HG02571 (cell line): ENCODE measurements at regions not wholly inside any gene's neighbourhood (a gene's known extent, or its start where the extent isn't known, plus 50 kb on each side); places are given as distances from the start of the nearest gene placed in this dataset.

Experiments used
- ATAC-seq: cut with Tn5 transposase; IDR thresholded peaks from one replicate; pipeline ENCODE4 v1.9.1; 2021; ENCODE audit warnings: mild to moderate bottlenecking, moderate library complexity; ENCODE audit not compliant: unreplicated experiment

DNA sequence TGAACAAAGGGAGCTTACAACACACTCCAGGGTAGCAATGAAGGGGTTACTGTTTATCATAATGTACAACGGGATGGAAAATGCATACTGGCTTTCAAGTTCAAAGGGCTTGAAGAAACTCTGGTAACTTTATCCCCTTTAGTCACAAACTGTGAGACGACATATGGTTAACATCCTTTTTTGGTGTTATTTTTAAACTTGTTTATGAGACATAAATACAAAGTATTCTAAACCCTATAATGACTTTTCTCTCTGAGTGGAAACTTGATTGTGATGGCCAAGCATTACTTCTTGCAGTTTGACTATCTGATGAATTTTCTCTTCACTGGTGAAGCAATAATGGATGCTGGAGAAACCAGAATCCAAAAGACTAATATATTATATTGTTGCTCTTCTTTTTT lies 62.0 kb upstream of the SEMA3A start:
- ATAC-seq: no peak

DNA sequence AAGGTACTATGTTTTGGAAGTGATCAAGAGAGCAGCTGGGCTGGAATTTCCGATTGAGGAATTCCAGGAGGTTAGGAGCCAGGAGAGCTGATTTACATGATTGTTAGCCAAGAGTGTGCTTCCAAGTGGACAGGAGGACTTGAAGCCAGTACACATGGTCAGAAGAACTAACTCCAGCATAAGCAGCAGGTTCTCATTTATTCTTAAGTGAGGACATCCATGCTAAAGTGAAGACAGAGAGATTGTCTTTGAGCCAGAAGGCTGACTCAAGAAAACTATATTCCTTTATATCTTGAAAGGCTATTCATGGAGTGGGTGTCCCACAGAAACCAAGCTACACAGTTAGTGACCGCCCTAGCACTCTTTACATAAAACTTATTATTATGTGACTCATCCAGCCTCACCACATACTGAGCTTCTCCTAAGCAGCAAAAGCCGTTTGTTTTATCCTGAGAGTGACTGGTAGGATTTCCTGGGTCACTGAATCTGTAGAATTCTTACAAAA lies 56.7 kb upstream of the SEMA3A start:
- no peak for ATAC-seq

DNA sequence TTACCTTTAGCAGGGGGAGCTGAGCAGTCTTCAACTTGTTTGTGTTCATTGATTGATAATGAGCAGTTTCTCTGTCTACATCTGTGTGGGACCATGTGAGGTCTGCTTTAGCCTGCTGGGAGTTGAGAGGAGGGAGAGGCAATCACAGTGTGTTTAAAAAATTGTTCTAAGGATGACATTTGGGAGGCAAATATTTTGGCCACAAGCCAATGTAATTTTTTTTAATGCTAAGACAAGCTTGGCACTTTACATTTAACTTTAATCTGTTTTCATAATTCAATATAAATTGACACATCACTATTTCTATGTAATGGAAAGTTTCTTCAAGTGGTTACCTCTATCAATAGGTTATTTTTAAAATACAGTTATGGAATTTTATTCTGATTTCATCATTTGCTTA lies 55.9 kb upstream of the SEMA3A start:
- ATAC-seq: no peak

DNA sequence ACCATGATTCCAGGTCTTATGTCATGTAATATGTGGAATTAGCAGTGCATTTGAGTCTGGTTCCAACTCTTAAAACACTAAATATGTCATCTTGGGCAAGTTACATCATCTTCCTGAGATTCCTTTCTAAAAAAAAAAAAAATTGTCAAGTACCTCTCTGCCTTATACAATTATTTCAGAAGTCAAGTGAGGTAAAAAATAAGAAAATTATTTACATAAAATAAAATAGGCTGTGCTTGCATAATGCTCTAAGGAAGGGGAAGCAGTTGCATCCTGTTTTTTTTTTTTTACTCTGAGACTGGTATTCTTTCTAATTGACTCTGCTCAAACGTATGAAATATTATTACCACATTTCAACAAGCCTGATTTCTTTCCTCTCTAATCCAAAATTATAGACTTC lies 55.1 kb upstream of the SEMA3A start:
- no peak for ATAC-seq

DNA sequence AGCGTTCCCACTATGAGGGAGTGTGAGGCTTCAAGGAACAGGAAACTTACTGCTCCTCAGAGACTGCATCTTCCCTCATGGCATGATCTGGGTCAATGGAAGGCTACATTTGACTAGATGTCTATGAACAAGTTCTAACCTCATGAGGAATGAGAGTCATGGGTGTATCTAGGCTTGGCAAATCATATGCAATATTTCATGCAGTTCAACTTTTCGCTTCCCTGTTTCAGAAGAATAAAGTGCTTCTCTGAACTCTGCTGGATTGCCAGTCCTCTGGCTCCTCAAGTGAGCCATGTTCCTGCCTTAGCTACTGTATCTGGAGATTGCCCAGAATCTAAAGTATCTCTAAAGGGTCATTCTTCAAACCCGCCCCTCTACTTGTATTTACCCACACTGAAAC lies 54.3 kb upstream of the SEMA3A start:
- ATAC-seq: no peak

DNA sequence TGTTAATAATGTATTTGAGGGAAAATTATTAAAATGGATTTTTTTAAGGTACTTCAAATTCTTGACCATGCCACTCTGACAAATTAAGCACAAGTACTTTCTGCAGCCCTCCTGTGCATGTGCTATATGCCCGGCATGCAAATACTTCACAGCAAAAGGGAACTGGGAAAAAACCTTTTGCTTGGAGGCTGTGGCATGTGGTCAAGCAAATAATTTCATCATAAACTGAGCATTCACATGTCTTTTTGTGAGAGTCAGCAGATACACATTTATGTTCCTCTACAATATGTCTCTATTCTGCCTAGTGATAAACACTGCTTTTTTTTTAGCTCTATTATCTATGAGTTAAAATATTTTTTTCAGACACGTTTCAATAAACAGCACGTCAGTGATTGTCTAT lies 53.7 kb upstream of the SEMA3A start:
- ATAC-seq: no peak

DNA sequence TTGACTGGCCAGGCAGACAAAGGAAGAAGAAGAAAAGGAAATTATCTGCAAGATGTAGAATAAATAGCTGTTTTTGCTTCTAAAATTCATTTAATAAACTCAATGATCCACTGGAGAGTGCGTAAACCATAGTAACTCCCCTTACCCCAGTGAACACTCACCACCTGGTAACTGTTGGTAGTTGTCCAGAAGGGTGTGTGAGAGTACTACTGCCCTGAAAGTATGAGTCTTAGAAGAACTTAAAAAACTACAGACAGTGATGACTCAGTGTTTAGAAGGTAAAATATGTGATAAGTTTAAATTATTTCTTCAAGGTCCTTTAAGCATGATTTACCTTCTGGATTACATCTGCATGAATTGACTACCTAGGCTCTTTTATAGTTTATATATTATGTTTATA lies 53.0 kb upstream of the SEMA3A start:
- ATAC-seq: no peak

DNA sequence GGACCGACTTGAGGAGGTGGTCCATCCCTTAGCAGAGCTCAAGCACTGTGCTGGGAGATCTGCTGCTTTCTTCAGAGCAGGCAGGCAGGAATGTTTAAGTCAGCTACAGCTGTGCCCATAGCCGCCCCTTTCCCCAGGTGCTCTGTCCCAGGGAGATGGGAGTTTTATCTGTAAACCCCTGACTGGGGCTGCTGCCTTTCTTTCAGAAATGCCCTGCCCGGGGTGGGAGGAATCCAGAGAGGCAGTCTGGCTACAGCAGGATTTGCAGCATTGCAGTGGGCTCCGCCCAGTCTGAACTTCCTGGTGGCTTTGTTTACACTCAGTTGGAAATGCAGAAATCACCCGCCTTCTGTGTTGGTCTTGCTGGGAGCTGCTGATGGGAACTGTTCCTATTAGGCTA lies 51.2 kb upstream of the SEMA3A start:
- no peak for ATAC-seq
